HepG2 (cell line): ENCODE measurements at regions not wholly inside any gene's neighbourhood (a gene's known extent, or its start where the extent isn't known, plus 50 kb on each side); places are given as distances from the start of the nearest gene placed in this dataset.

Experiments
- ATAC-seq: fragments of 200-7000 bp; cut with Tn5 transposase; 3 replicates; pipeline ENCODE4 v1.9.1; 2020; ENCODE audit warnings: mild to moderate bottlenecking, moderate library complexity
- BruUV-seq: library from RNA; stranded (reverse); fragments of 400-500 nt; replicated peaks from 2 replicates; lab custom pipeline; 2021; lab: Mats Ljungman, UMichigan
- CTCF ChIA-PET: fragments of 300-600 bp; formaldehyde crosslinking; extraction: SDS; loops from one replicate; lab custom pipeline; 2021; ENCODE audit warnings: low total read pairs, inconsistent platforms, low intra/inter-chr PET ratio; lab: Yijun Ruan, JAX
- POLR2A ChIA-PET: fragments of 350-600 bp; sonication (Branson Sonifier 250); formaldehyde crosslinking; loops from one replicate; lab custom pipeline; 2020; ENCODE audit warnings: antibody characterized with exemption, inconsistent platforms; lab: Yijun Ruan, JAX
- DNase-seq: peaks from one replicate; pipeline ENCODE4 v3.0.0-alpha.2; 2015; ENCODE audit warnings: low spot score
- FAIRE-seq: peaks from 3 replicates; lab custom pipeline; 2011; peaks lifted over from hg19 to GRCh38; lab: Jason Lieb, UNC
- H2AFZ ChIP-seq: one replicate; pipeline ENCODE4 v1.6.1; 2011; ENCODE audit warnings: low read length, inconsistent platforms
- H3K27ac ChIP-seq: fragments of 300-600 bp; 3 replicates; pipeline ENCODE4 v1.8.0; 2011; ENCODE audit warnings: mixed run types, mild to moderate bottlenecking, mixed read lengths, low read length, inconsistent platforms; ENCODE audit not compliant: insufficient read depth; ENCODE audit errors: extremely low read length
- H3K27me3 ChIP-seq, 2 experiments: fragments of 200-600 bp in 1 of 2; 2 replicates in 1 of 2; 3 replicates in 1 of 2; pipeline versions ENCODE4 v1.6.0 to v1.8.0; 2011; ENCODE audit warnings: low read length in 2 of 2, mild to moderate bottlenecking in 2 of 2, moderate library complexity in 2 of 2, inconsistent platforms in 1 of 2; ENCODE audit not compliant: insufficient read depth in 2 of 2, control insufficient read depth in 1 of 2
- H3K36me3 ChIP-seq, 2 experiments: fragments of 200-600 bp in 1 of 2; replicated peaks in 1 of 2; 2 replicates in 1 of 2; 3 replicates in 1 of 2; pipeline versions ENCODE4 v1.5.1 to v1.8.0; 2011; ENCODE audit warnings: low read length in 2 of 2, inconsistent platforms in 1 of 2; ENCODE audit not compliant: insufficient read depth in 2 of 2, control insufficient read depth in 1 of 2
- H3K4me1 ChIP-seq: 2 replicates; pipeline ENCODE4 v1.5.1; 2012; ENCODE audit warnings: low read length, inconsistent platforms; ENCODE audit not compliant: insufficient read depth
- H3K4me2 ChIP-seq: 2 replicates; pipeline ENCODE4 v1.6.0; 2011; ENCODE audit warnings: low read depth, low read length, inconsistent platforms
- H3K4me3 ChIP-seq, 3 experiments: fragments of 200-600 bp in 1 of 3; sonication (generic), shearing (Covaris generic) in 1 of 3; replicated peaks in 1 of 3; 2 replicates each; pipeline ENCODE4 v1.5.1; 2011 to 2016; ENCODE audit warnings: low read length in 3 of 3, inconsistent platforms in 2 of 3, low read depth in 2 of 3, mild to moderate bottlenecking in 2 of 3, control low read depth in 1 of 3, mixed read lengths in 1 of 3; ENCODE audit not compliant: insufficient read depth in 1 of 3
- H3K79me2 ChIP-seq: one replicate; pipeline ENCODE4 v1.6.1; 2011; ENCODE audit warnings: low read length, inconsistent platforms; ENCODE audit not compliant: insufficient read depth
- H3K9ac ChIP-seq: 2 replicates; pipeline ENCODE4 v1.6.0; 2011; ENCODE audit warnings: mild to moderate bottlenecking, low read depth, low read length, inconsistent platforms; ENCODE audit not compliant: insufficient read depth
- H3K9me3 ChIP-seq: 2 replicates; pipeline ENCODE4 v1.5.1; 2012; ENCODE audit warnings: mild to moderate bottlenecking, low read length
- H4K20me1 ChIP-seq: 2 replicates; pipeline ENCODE4 v1.6.0; 2011; ENCODE audit warnings: inconsistent platforms, mild to moderate bottlenecking, low read length, moderate library complexity; ENCODE audit not compliant: insufficient read depth
- DMTF1 ChIP-seq: sonication (generic); formaldehyde crosslinking; IDR thresholded peaks from 2 replicates; pipeline ENCODE4 v1.4.0; 2020; ENCODE audit warnings: mild to moderate bottlenecking, missing genetic modification reagents
- ELF3 ChIP-seq: IDR thresholded peaks from 2 replicates; pipeline ENCODE4 v1.6.1; 2016; ENCODE audit warnings: missing genetic modification reagents, missing compliant biosample characterization
- FOSL1 ChIP-seq: sonication (generic); formaldehyde crosslinking; IDR thresholded peaks from 2 replicates; pipeline ENCODE4 v1.9.0; 2021; ENCODE audit warnings: missing genetic modification reagents, borderline replicate concordance
- GLI4 ChIP-seq: sonication (generic); formaldehyde crosslinking; IDR thresholded peaks from 2 replicates; pipeline ENCODE4 v1.5.1; 2020; ENCODE audit warnings: missing genetic modification reagents, mild to moderate bottlenecking, moderate library complexity, borderline replicate concordance
- HBP1 ChIP-seq: IDR thresholded peaks from 2 replicates; pipeline ENCODE4 v1.6.1; 2016; ENCODE audit warnings: low read depth, control low read depth
- HNRNPUL1 ChIP-seq: fragments of 200-400 bp; formaldehyde crosslinking; IDR thresholded peaks from 2 replicates; pipeline ENCODE4 v1.6.1; 2017; ENCODE audit warnings: low read depth, mild to moderate bottlenecking, low read length, moderate library complexity
- IRF9 ChIP-seq: sonication (generic); formaldehyde crosslinking; IDR thresholded peaks from 2 replicates; pipeline ENCODE4 v1.8.0; 2022; ENCODE audit warnings: missing genetic modification reagents, mild to moderate bottlenecking, borderline replicate concordance
- KDM3A ChIP-seq: IDR thresholded peaks from 2 replicates; pipeline ENCODE4 v1.6.1; 2018; ENCODE audit warnings: low read depth, missing compliant biosample characterization
- MAFK ChIP-seq, 2 experiments: IDR thresholded peaks in 1 of 2; conservative IDR thresholded peaks in 1 of 2; 2 replicates each; pipeline ENCODE4 v1.6.1; 2011; ENCODE audit warnings: improper control_type of control experiment in 2 of 2, low read length in 2 of 2
- NR2F1 ChIP-seq, 2 experiments: fragments of 450-650 bp in 1 of 2; formaldehyde crosslinking in 1 of 2; IDR thresholded peaks; 2 replicates each; pipeline versions ENCODE4 v1.5.0 to v1.6.1; 2016 to 2020; ENCODE audit warnings: mild to moderate bottlenecking in 1 of 2, missing compliant biosample characterization in 1 of 2, missing genetic modification reagents in 1 of 2, moderate library complexity in 1 of 2
- PRPF4 ChIP-seq: fragments of 200-400 bp; formaldehyde crosslinking; IDR thresholded peaks from 2 replicates; pipeline ENCODE4 v1.6.1; 2016; ENCODE audit warnings: low read length, low read depth; ENCODE audit not compliant: poor library complexity, severe bottlenecking
- RFX1 ChIP-seq: fragments of 450-650 bp; IDR thresholded peaks from 2 replicates; pipeline ENCODE4 v1.6.1; 2017
- SALL1 ChIP-seq: sonication (generic); formaldehyde crosslinking; IDR thresholded peaks from 2 replicates; pipeline ENCODE4 v1.8.0; 2022; ENCODE audit warnings: mild to moderate bottlenecking, missing genetic modification reagents
- ZMAT3 ChIP-seq: sonication (generic); formaldehyde crosslinking; conservative IDR thresholded peaks from 2 replicates; pipeline ENCODE4 v1.7.0; 2021; ENCODE audit warnings: missing genetic modification reagents
- ZNF20 ChIP-seq: sonication (generic); formaldehyde crosslinking; IDR thresholded peaks from 2 replicates; pipeline ENCODE4 v1.4.0; 2020; ENCODE audit warnings: mild to moderate bottlenecking, moderate library complexity, missing genetic modification reagents
- ZSCAN20 ChIP-seq: sonication (generic); formaldehyde crosslinking; IDR thresholded peaks from 2 replicates; pipeline ENCODE4 v1.4.0; 2020; ENCODE audit warnings: missing genetic modification reagents, mild to moderate bottlenecking, borderline replicate concordance
- ZSCAN5A ChIP-seq: sonication (generic); formaldehyde crosslinking; IDR thresholded peaks from 2 replicates; pipeline ENCODE4 v1.8.0; 2022; ENCODE audit warnings: mild to moderate bottlenecking, missing genetic modification reagents, borderline replicate concordance
- WGBS: methylation state at CpG from one replicate; pipeline ENCODE4 v1.1.6; 2017; ENCODE audit warnings: low lambda C conversion rate; 5-methylcytosine and 5-hydroxymethylcytosine counted together
- in situ Hi-C: cut with HindIII; loops from 2 replicates; pipeline ENCODE4 v1.10.0; 2017; ENCODE audit warnings: low pct_unique_long_range_greater_than_20kb; ENCODE audit not compliant: extremely low pct_ligation_motif_present
- intact Hi-C: fragments of 100-400 bp; cut with micrococcal nuclease; formaldehyde crosslinking; loops from one replicate; pipeline ENCODE4 v1.10.0; 2022; ENCODE audit not compliant: unreplicated experiment

GRCh38 chr6:90424580-90424979 is 127.9 kb upstream of the BACH2 start (continued):
- TF ChIP-seq DMTF1 (CRISPR knock-in tag) (no peak), FOSL1 (CRISPR knock-in tag) (no peak), MAFK (conservative IDR thresholded peaks at IDR 0.05 in 1 of 2, IDR thresholded peaks at IDR 0.05 in 1 of 2; ENCODE audit: low read length in 2 of 2) (no peak), RFX1 (no peak), KDM3A (no peak)

- H3K4me3 ChIP-seq, result no peak overlapping the region
- WGBS, result 8% methylated on average over 1 of the region's 1 CpG
- TF ChIP-seq ZNF20 (CRISPR knock-in tag), result no peak
- TF ChIP-seq ELF3 (CRISPR knock-in tag), result no peak
- no peak for TF ChIP-seq HBP1 (CRISPR knock-in tag)
- TF ChIP-seq ZSCAN20 (CRISPR knock-in tag), result no peak
- no peak for TF ChIP-seq IRF9
- no peak for TF ChIP-seq GLI4
- TF ChIP-seq SALL1, result no peak
- no peak for TF ChIP-seq ZMAT3 (CRISPR knock-in tag)
- no peak for TF ChIP-seq HNRNPUL1
- no peak for TF ChIP-seq NR2F1 (CRISPR knock-in tag; IDR thresholded peaks at IDR 0.05)
- no peak for TF ChIP-seq PRPF4
- no peak for TF ChIP-seq ZSCAN5A (CRISPR knock-in tag)
Observed at GRCh38 chr6:90421666-90422065, 125.0 kb upstream of the BACH2 start.

More at GRCh38 chr6:90421666-90422065, 125.0 kb upstream of the BACH2 start:
- H3K9ac ChIP-seq, result no peak overlapping the region
- H3K79me2 ChIP-seq, result no peaks in the 10 kb centered on the region
- in situ Hi-C loops, result no loop called here
- no peak overlapping the region for H3K27ac ChIP-seq
- no TSS peak for BruUV-seq
- no peaks in the 10 kb centered on the region for H4K20me1 ChIP-seq
- no peaks in the 10 kb centered on the region for H3K4me1 ChIP-seq
- H3K4me2 ChIP-seq, result no peak overlapping the region
- no peaks in the 10 kb centered on the region for H3K9me3 ChIP-seq
- H3K36me3 ChIP-seq, result no peaks in the 10 kb centered on the region
- no peak for ATAC-seq
- no peak for FAIRE-seq
- no peaks in the 10 kb centered on the region; a peak in 1 of 5 replicates for H3K27me3 ChIP-seq
- POLR2A ChIA-PET, result no interaction called here
- intact Hi-C loops, result no loop called here
- H2AFZ ChIP-seq, result no peak overlapping the region
- CTCF ChIA-PET, result no interaction called here
- no peak for DNase-seq
